PC-3 (cell line): ENCODE measurements at regions not wholly inside any gene's neighbourhood (a gene's known extent, or its start where the extent isn't known, plus 50 kb on each side); places are given as distances from the start of the nearest gene placed in this dataset.

Experiments
- EZH2 ChIP-seq: fragments of 300-600 bp; sonication (generic); IDR thresholded peaks from one replicate; pipeline ENCODE4 v1.6.1; 2017; ENCODE audit warnings: antibody characterized with exemption, mild to moderate bottlenecking, low read length; ENCODE audit not compliant: unreplicated experiment
- TF ChIP-seq, protein P1 (sequence below): fragments of 300-600 bp; sonication (generic); conservative IDR thresholded peaks from 2 replicates; pipeline ENCODE4 v1.5.1; 2017; ENCODE audit warnings: antibody characterized with exemption, low read depth, mild to moderate bottlenecking, low read length

GRCh38 chr11:109035284-109035683 lies 370.4 kb downstream of the DDX10 start:
- no peak for TF ChIP-seq EZH2
- TF ChIP-seq, protein P1, sequence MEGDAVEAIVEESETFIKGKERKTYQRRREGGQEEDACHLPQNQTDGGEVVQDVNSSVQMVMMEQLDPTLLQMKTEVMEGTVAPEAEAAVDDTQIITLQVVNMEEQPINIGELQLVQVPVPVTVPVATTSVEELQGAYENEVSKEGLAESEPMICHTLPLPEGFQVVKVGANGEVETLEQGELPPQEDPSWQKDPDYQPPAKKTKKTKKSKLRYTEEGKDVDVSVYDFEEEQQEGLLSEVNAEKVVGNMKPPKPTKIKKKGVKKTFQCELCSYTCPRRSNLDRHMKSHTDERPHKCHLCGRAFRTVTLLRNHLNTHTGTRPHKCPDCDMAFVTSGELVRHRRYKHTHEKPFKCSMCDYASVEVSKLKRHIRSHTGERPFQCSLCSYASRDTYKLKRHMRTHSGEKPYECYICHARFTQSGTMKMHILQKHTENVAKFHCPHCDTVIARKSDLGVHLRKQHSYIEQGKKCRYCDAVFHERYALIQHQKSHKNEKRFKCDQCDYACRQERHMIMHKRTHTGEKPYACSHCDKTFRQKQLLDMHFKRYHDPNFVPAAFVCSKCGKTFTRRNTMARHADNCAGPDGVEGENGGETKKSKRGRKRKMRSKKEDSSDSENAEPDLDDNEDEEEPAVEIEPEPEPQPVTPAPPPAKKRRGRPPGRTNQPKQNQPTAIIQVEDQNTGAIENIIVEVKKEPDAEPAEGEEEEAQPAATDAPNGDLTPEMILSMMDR, result no peak
